ENCODE measurements at regions not wholly inside any gene's neighbourhood (a gene's known extent, or its start where the extent isn't known, plus 50 kb on each side); places are given as distances from the start of the nearest gene placed in this dataset.

DNA sequence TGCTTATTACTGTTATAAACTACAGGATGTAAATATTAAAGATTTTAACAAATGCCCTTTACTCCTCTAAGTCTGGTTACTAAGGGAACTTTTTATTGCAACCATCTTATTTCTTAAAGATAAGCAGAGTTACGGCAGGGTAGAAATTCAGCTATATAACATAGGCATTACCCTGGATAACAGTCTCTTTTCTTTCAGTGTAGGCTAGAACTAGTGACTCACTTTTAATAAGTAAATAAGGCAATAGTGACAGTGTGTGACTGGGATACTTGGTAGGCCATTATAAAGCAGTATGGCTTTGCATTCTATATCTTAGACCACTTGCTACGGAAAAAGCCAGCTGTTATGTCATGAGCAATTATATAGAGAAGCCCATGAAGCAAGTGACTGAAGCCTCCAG lies 1041.0 kb upstream of the NRXN1 start:
- TF ChIP-seq CTCF (IDR thresholded peaks at IDR 0.05) = no peak
- no peak for TF ChIP-seq POLR2A (IDR thresholded peaks at IDR 0.05)

Measured in Peyer's patch (tissue), 4 donors.